ENCODE measurements at regions not wholly inside any gene's neighbourhood (a gene's known extent, or its start where the extent isn't known, plus 50 kb on each side); places are given as distances from the start of the nearest gene placed in this dataset.

DNA sequence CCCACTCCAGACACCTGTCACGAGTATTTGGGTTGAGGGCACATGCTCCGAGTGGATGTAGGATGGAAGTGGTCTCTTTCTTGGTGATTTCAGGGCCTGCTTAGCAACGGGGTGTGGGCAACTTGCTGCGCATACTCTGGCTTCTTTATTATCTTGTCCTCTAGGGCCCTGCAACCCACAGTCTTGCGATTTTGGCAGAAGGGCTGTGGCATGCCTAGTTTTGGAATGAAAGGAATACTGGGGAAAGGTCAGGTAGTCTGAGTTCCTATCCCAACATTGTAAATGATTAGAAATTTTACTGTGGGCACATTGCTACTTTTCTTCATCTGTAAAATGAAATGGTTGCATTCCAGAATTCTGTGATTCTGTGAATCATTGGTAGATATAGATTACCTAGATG lies 74.3 kb downstream of the ACTBL2 start:
- H3K4me3 Mint-ChIP-seq, result no peak overlapping the region
- no peaks in the 10 kb centered on the region for H3K36me3 Mint-ChIP-seq
- H3K9me3 Mint-ChIP-seq, result no peaks in the 10 kb centered on the region
- H3K27me3 Mint-ChIP-seq, result peaks cover 4% of the 10 kb centered on the region
- H3K27ac Mint-ChIP-seq, result no peak overlapping the region
- no peak for DNase-seq
- H3K4me1 Mint-ChIP-seq, result no peaks in the 10 kb centered on the region

DNA sequence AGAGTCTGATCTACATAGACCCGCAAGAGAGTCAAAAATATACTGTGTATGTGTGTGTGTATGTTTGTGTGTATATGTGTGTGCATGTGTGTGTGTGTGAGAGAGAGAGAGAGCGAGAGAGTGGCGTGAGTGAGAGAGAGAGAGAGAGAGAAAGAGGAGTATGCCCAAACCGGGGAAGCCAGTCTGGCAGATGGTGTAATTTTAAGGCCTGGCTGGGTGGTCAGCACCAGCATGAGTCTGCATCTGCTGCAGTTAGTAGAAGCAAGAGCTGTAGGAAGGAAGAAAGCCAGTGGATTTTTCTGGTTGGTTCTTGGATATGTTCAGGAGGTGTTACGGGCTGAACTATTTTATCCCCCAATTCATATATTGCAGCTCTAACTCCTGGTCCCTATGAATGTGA lies 75.2 kb downstream of the ACTBL2 start:
- Mint-ChIP-seq H3K27me3 (peaks cover 4% of the 10 kb centered on the region), H3K4me1 (no peaks in the 10 kb centered on the region), H3K36me3 (no peaks in the 10 kb centered on the region), H3K27ac (no peak overlapping the region), H3K9me3 (no peaks in the 10 kb centered on the region), H3K4me3 (no peak overlapping the region)
- no peak for DNase-seq

DNA sequence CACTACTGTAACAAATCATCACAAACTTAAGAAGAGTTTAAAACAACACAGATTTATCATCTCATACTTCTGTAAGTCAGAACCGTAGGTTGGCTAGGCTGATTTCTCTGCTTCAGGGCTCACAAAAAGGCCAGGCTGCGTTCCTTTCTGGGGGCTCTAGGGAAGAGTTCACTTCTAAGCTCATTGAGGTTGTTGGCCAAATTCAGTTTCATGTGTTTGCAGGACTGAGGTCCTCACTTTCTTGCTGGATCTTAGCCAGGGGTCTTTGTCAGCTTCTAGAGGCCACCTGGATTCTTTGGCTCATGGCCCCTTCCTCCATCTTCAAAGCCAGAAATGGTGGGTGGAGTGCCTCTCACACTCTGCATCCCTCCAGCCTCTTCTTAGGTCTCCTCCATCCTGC lies 76.0 kb downstream of the ACTBL2 start:
- no peaks in the 10 kb centered on the region for H3K36me3 Mint-ChIP-seq
- no peaks in the 10 kb centered on the region for H3K9me3 Mint-ChIP-seq
- H3K4me1 Mint-ChIP-seq, result no peaks in the 10 kb centered on the region
- H3K27ac Mint-ChIP-seq, result no peak overlapping the region
- H3K4me3 Mint-ChIP-seq, result no peak overlapping the region
- H3K27me3 Mint-ChIP-seq, result peaks cover 4% of the 10 kb centered on the region
- no peak for DNase-seq

DNA sequence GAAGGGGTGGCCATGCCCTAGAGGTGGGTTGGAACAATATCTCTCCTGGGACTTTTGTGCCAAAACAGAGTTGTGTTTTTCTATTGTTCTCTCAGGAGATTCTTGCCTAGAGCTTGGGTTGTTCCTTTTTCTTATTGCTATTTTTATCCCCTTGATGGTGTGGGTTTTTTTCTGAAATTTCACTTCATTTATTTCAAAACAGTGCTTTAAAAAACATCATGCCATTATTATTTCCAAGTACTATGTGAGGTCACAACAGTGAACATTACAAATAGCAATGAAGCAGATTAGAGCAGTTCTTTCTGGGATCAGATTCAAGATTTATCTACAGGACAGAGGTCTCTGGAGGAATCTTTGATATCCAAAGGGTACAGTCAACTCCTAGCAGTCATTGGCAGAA lies 76.6 kb downstream of the ACTBL2 start:
- Mint-ChIP-seq H3K9me3 (no peaks in the 10 kb centered on the region), H3K4me1 (no peaks in the 10 kb centered on the region), H3K4me3 (no peak overlapping the region), H3K27ac (no peak overlapping the region), H3K27me3 (peaks cover 4% of the 10 kb centered on the region), H3K36me3 (no peaks in the 10 kb centered on the region)
- no peak for DNase-seq

DNA sequence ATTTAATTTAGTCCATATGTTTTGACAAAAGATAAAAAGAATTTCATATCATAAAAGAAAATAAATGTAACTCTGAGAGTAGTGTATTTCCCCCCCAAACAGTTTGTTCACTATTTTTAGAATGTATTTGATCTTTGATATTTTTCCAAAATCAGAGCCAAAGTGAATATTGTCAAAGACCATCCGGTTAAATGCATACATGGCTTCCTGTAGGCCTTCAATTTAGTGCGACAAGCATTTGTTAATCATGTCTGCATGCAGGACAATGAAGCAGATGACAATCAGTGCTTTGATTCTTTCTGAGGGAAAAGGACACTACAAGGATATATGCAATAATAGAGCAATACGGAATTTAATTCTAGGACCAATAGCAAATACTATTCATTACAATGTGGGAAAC lies 79.8 kb downstream of the ACTBL2 start:
- H3K4me3 Mint-ChIP-seq, result no peak overlapping the region
- H3K36me3 Mint-ChIP-seq, result no peaks in the 10 kb centered on the region
- no peaks in the 10 kb centered on the region for H3K4me1 Mint-ChIP-seq
- DNase-seq, result no peak
- peaks cover 2% of the 10 kb centered on the region for H3K9me3 Mint-ChIP-seq
- H3K27me3 Mint-ChIP-seq, result peaks cover 4% of the 10 kb centered on the region
- H3K27ac Mint-ChIP-seq, result no peak overlapping the region

DNA sequence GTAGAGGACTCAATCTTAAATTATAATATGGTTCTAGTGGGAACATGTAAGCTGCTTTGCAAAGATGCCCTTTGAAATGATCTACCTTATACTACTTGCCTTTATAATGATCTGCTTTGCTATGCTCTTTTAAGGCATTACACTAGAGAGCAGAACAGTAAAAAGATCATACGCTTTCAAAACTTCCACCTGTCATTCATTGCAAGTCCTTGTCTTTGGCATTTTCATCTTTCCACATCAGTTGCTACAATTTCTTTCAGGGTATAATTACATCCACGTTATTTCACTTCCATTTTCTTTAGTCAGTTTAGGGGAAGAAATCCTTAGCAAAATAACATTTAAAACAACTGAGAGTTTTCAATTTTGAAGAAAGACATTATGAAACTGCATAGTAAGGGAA lies 80.3 kb downstream of the ACTBL2 start:
- peaks cover 4% of the 10 kb centered on the region for H3K27me3 Mint-ChIP-seq
- H3K4me3 Mint-ChIP-seq, result no peak overlapping the region
- H3K9me3 Mint-ChIP-seq, result peaks cover 2% of the 10 kb centered on the region
- H3K27ac Mint-ChIP-seq, result no peak overlapping the region
- no peak for DNase-seq
- no peaks in the 10 kb centered on the region for H3K4me1 Mint-ChIP-seq
- H3K36me3 Mint-ChIP-seq, result no peaks in the 10 kb centered on the region

DNA sequence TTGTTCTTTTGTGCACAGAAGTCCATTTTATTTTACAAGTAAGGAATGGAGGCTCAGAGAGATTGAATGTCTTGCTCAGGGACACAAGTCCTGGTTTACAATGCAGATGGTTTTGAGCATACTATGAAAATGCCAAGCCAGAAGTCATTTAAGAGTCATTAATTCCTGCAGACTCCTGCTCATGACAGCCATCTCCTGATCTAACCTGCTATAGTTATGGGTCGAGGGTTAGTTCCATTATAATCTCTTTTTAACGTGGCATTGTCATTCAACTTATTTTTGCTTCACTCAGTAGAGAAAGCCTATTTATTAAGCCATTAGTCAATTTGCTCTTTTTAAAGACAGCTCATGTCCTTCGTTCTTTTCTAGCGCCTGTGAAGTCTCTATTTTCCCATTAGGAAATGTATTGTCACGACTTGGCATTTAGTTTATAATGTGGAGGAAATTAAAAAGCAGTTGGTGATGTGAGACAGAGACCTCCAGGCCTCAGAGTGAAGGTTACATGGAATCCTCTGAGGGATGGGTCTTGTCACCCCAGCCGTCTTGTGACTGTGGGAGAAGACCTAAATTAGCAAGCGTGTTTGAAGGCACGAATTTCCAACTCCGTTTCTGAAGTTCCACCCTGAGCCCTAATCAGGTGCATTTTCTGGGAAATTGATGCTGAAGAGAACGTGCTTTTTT lies 84.1 kb downstream of the ACTBL2 start:
- no peak overlapping the region for H3K27ac Mint-ChIP-seq
- no peaks in the 10 kb centered on the region for H3K36me3 Mint-ChIP-seq
- no peaks in the 10 kb centered on the region for H3K4me1 Mint-ChIP-seq
- H3K4me3 Mint-ChIP-seq, result no peak overlapping the region
- DNase-seq, result no peak
- H3K27me3 Mint-ChIP-seq, result peaks cover under 1% of the 10 kb centered on the region
- H3K9me3 Mint-ChIP-seq, result peaks cover 2% of the 10 kb centered on the region

DNA sequence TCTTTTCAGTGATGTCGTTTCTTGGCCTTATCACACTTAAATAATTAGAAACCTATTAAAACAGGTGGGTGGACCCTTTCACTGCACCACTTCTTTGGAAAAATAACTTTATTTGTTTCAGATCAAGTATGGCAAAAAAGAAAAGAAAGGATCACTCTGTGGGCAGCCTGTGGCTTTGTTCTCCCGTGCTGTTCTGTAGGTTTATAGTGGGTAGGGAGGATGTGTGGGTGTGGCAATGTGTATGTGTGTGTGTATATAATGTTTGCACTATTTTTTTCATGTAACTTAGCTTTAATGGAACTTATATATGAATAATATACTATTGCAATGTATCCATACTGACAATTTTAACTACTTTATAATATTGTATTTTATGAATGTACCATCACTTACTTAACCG lies 85.9 kb downstream of the ACTBL2 start:
- Mint-ChIP-seq H3K36me3 (no peaks in the 10 kb centered on the region), H3K4me3 (no peak overlapping the region), H3K27me3 (no peaks in the 10 kb centered on the region), H3K9me3 (peaks cover 7% of the 10 kb centered on the region), H3K4me1 (no peaks in the 10 kb centered on the region), H3K27ac (no peak overlapping the region)
- DNase-seq, result no peak

DNA sequence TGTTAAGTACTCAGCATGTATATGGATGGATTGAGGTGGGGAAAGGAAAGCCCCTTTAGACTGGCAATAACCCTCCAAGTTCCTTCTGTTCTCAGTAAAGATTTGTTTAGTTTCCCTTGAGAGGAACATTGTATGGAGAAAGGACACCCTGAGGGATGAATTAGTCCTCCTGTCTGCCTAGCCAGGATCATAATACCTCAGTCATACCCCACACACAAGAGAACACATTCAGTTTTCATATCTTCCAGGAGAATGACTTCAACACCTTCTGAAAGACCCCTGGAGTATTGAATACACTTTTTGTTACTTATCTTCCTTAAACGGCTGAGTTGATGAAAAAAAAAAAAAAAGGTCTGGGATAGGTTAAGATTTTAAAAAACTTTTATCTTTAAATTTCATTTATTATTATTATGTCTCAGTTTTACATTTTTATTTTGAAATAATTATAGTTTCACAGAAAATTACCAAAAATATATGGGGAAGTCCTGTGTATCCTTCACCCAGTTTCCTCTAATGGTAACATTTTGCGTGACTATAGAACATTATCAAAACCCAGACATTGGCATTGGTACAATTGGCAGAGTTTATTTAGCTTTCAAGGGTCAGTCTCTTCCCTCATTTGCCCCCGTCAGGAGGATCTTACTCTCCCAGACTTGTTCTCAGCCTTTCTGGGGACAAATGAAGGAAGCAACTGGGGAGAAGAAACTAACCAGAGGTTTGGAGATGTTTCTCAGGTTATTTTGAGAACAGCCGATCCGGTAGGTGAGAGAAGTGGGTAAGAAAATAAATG lies 88.0 kb downstream of the ACTBL2 start:
- Mint-ChIP-seq H3K36me3 (no peaks in the 10 kb centered on the region), H3K27me3 (no peaks in the 10 kb centered on the region), H3K4me3 (no peak overlapping the region), H3K27ac (no peak overlapping the region), H3K9me3 (peaks cover 5% of the 10 kb centered on the region), H3K4me1 (no peaks in the 10 kb centered on the region)
- DNase-seq, result no peak

DNA sequence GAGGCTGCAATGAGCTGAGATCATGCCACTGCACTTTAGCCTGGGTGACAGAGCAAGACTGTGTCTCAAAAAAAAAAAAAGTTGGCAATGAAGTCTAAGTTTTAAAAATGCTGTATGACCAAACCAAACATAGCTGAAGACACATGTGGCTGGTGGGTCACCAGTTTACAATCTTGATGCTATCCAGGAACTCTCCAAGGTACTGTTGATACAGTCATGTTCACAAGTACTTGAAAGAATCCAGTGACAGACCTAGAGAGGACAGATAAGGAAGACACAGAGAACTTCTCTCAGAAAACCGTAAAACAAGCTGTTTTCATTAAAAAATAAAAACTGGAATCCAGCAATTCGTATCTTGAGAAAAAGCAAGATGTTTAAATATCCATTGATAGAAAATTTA lies 95.7 kb downstream of the ACTBL2 start:
- DNase-seq, result no peak
- Mint-ChIP-seq H3K4me3 (no peak overlapping the region), H3K27me3 (peaks cover 6% of the 10 kb centered on the region), H3K9me3 (no peaks in the 10 kb centered on the region), H3K4me1 (peaks cover 4% of the 10 kb centered on the region), H3K36me3 (no peaks in the 10 kb centered on the region), H3K27ac (no peak overlapping the region)

DNA sequence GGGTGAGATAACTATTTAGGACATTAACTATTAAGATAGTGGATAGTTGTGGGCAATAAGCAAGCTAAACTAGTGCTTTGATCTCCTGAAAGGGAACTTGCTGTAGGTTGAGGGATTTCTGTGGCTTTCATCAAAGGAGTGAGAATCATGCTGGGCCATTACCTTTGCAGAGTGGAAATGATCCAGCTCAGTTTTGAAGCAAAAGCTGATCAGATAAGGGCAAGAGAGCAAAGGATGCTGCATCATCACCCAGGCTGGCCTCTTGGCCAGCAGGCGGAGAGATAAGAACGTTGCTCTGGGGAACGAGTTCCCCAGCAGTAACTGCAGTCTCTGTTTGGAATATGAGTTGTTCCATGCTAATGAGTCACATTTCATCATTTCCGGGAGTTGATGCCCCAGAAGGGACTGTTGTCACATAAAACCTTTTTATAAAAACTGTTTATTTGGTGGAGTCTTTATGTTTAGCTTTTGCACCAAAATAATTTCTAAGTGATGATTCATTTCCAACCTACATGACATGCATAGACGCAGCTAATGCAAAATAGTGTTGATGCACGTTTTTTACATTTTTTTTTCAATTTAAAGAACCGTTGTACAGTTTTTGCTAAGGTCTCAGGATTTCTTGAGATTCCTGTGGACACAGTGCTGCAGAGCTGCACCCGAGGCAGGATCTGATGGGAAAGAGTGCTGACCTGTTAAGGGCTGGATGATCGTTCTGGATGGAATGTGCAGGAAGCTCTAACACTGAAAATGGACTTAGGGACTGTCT lies 99.3 kb downstream of the ACTBL2 start:
- Mint-ChIP-seq H3K27ac (no peak overlapping the region), H3K9me3 (no peaks in the 10 kb centered on the region), H3K27me3 (peaks cover 6% of the 10 kb centered on the region), H3K4me1 (peaks cover 4% of the 10 kb centered on the region), H3K4me3 (no peak overlapping the region), H3K36me3 (no peaks in the 10 kb centered on the region)
- DNase-seq, result peak; percentile 8

DNA sequence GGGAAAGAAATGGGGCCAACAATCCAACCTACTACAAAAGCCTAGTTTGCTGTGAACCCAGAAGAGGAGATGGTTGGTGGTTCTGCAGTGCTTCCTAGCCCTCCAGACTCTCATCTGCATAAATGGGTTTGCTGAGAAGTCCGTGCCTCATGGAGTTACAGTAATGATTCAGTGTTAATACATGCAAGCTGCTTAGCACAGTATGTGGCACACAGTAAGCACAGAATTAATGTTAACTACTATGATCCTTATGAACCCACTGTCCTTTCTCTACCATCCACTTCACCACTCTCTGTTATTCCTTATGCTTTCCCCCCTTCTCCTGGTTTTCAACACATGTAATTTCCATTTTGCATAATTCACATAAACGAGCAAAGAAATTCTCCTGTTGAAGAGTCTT lies 100.0 kb downstream of the ACTBL2 start:
- Mint-ChIP-seq H3K4me1 (peaks cover 4% of the 10 kb centered on the region), H3K27ac (no peak overlapping the region), H3K4me3 (no peak overlapping the region), H3K27me3 (peaks cover 6% of the 10 kb centered on the region), H3K36me3 (no peaks in the 10 kb centered on the region), H3K9me3 (no peaks in the 10 kb centered on the region)
- DNase-seq, result no peak

DNA sequence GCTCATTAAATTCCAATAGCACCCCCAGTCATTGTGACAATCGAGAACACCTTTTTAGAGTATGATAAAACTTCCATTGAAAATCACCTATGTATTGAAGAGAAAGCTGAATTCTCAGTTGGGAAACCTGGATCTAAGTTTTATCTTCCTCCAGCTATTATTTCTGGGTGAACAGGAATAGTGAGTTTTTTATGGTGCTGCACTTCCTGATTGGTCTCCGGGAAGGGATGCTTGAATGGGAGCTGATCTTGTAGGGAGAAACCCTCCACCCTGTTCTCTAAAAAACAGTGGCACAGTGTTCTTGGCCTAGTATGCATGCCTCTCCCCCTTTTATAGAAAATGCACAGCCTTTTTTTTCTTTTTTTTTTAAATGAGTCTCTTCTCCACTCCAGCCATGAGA lies 112.2 kb downstream of the ACTBL2 start:
- H3K27me3 Mint-ChIP-seq, result peaks cover 22% of the 10 kb centered on the region
- H3K27ac Mint-ChIP-seq, result no peak overlapping the region
- H3K36me3 Mint-ChIP-seq, result no peaks in the 10 kb centered on the region
- DNase-seq, result no peak
- H3K4me1 Mint-ChIP-seq, result no peaks in the 10 kb centered on the region
- H3K9me3 Mint-ChIP-seq, result no peaks in the 10 kb centered on the region
- no peak overlapping the region for H3K4me3 Mint-ChIP-seq

DNA sequence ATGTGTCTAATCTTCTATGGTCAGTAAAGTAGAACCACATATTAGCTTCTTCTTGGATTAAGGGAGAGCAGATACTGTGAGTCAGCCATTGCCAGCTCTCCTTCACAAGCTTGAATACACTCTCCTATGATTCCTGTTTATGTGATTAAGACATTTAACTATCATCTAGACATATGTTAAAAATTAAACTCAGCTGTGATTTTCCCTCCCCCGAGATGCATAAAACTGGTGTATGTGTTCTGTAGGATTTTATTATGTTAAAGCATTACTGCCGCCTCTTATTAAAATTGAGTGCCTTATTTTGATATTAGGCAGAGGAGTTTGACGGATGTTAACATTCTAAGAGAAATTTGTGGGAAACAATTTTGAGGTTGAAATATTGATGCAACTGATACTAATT lies 114.6 kb downstream of the ACTBL2 start:
- no peaks in the 10 kb centered on the region for H3K9me3 Mint-ChIP-seq
- no peaks in the 10 kb centered on the region for H3K36me3 Mint-ChIP-seq
- H3K4me3 Mint-ChIP-seq, result no peak overlapping the region
- H3K27me3 Mint-ChIP-seq, result peaks cover 6% of the 10 kb centered on the region
- no peaks in the 10 kb centered on the region for H3K4me1 Mint-ChIP-seq
- DNase-seq, result no peak
- no peak overlapping the region for H3K27ac Mint-ChIP-seq

DNA sequence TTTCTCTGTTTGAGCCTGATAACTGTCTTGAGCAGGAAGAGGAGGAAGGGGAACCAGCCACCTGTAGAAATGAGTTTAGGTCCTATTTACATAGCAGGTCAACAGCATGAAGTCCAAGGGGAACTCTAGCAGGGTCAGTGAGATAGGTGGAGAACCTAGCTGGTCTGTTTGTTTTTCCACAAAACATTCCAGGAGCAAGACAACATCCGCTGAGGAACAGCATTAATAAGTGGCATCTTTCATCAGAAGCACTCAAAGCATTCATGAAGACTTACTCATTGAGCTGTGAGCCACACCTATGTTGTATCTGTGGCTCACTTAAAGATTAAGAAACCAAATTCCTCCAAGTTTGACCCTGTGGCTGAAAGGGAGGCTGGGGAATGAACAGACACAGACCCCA lies 115.9 kb downstream of the ACTBL2 start:
- Mint-ChIP-seq H3K4me1 (no peaks in the 10 kb centered on the region), H3K27me3 (no peaks in the 10 kb centered on the region), H3K4me3 (no peak overlapping the region), H3K27ac (no peak overlapping the region), H3K9me3 (no peaks in the 10 kb centered on the region), H3K36me3 (no peaks in the 10 kb centered on the region)
- DNase-seq, result no peak

Data from activated naive CD8-positive, alpha-beta T cell treated with anti-CD3 and anti-CD28 coated beads for 36 hours (primary cell).